SK-N-MC (cell line): ENCODE measurements at regions not wholly inside any gene's neighbourhood (a gene's known extent, or its start where the extent isn't known, plus 50 kb on each side); places are given as distances from the start of the nearest gene placed in this dataset.

Experiments used
- EZH2 ChIP-seq: fragments of 200-600 bp; sonication (generic); IDR thresholded peaks from one replicate; pipeline ENCODE4 v1.6.1; 2017; ENCODE audit warnings: antibody characterized with exemption
- POLR2AphosphoS5 ChIP-seq: IDR thresholded peaks from 2 replicates; pipeline ENCODE4 v1.6.1; 2012; ENCODE audit warnings: mild to moderate bottlenecking, low read depth, low read length, borderline replicate concordance

- TF ChIP-seq POLR2AphosphoS5 (no peak), EZH2 (no peak)
These were observed 953.7 kb upstream of the MANEA start for GRCh38 chr6:94623586-94623985.
